Esophagus squamous epithelium (tissue), 4 donors: ENCODE measurements at regions not wholly inside any gene's neighbourhood (a gene's known extent, or its start where the extent isn't known, plus 50 kb on each side); places are given as distances from the start of the nearest gene placed in this dataset.

Experiments used
- CTCF ChIP-seq, 6 experiments: fragments of 450-650 bp in 4 of 6; fragments of 200-600 bp in 2 of 6; sonication (generic) in 2 of 6; IDR thresholded peaks; one replicate each; pipeline ENCODE4 v1.5.1; 2016 to 2019; ENCODE audit warnings: antibody characterized with exemption in 6 of 6, mild to moderate bottlenecking in 4 of 6, moderate library complexity in 4 of 6
- POLR2A ChIP-seq, 4 donors: fragments of 450-650 bp; IDR thresholded peaks; one replicate each; pipeline ENCODE4 v1.6.1; 2017; ENCODE audit warnings: antibody characterized with exemption in 4 of 4, mild to moderate bottlenecking in 4 of 4, moderate library complexity in 3 of 4

GRCh38 chrX:1029494-1029893, 183.0 kb downstream of the CRLF2 start:
- TF ChIP-seq CTCF (IDR thresholded peaks at IDR 0.05), result no peak
- TF ChIP-seq POLR2A (IDR thresholded peaks at IDR 0.05), result no peak
